DOHH2 (cell line): ENCODE measurements at regions not wholly inside any gene's neighbourhood (a gene's known extent, or its start where the extent isn't known, plus 50 kb on each side); places are given as distances from the start of the nearest gene placed in this dataset.

Experiments
- H3F3A ChIP-seq: fragments of 200-600 bp; sonication (generic), shearing (Covaris generic); 2 replicates; pipeline ENCODE4 v1.6.0; 2016; ENCODE audit warnings: antibody characterized with exemption, mild to moderate bottlenecking; ENCODE audit not compliant: control insufficient read depth, insufficient read depth
- H3K27ac ChIP-seq: fragments of 200-600 bp; sonication (generic); 2 replicates; pipeline ENCODE4 v1.5.1; 2014; ENCODE audit warnings: low read depth, mild to moderate bottlenecking, low read length, moderate library complexity
- H3K27me3 ChIP-seq: fragments of 200-600 bp; sonication (generic); 2 replicates; pipeline ENCODE4 v1.6.1; 2014; ENCODE audit warnings: mild to moderate bottlenecking, low read length, mixed read lengths; ENCODE audit not compliant: control insufficient read depth
- H3K36me3 ChIP-seq: fragments of 200-600 bp; sonication (generic); 2 replicates; pipeline ENCODE4 v1.6.1; 2014; ENCODE audit warnings: mild to moderate bottlenecking, low read length, moderate library complexity, mixed read lengths; ENCODE audit not compliant: control insufficient read depth
- H3K4me1 ChIP-seq: fragments of 200-600 bp; sonication (generic); 2 replicates; pipeline ENCODE4 v1.6.1; 2014; ENCODE audit warnings: mild to moderate bottlenecking, low read length, mixed read lengths; ENCODE audit not compliant: control insufficient read depth
- H3K4me2 ChIP-seq: fragments of 200-600 bp; sonication (generic); 2 replicates; pipeline ENCODE4 v1.6.0; 2014; ENCODE audit warnings: mild to moderate bottlenecking, low read length, moderate library complexity
- H3K4me3 ChIP-seq: fragments of 200-600 bp; sonication (generic); 2 replicates; pipeline ENCODE4 v1.5.1; 2014; ENCODE audit warnings: mild to moderate bottlenecking, low read length, mixed read lengths
- H3K79me2 ChIP-seq: fragments of 200-600 bp; sonication (generic); 2 replicates; pipeline ENCODE4 v1.6.1; 2014; ENCODE audit warnings: mild to moderate bottlenecking, low read length, mixed read lengths; ENCODE audit not compliant: control insufficient read depth
- H3K9me2 ChIP-seq: fragments of 200-600 bp; sonication (generic); replicated peaks from 2 replicates; pipeline ENCODE4 v1.6.1; 2014; ENCODE audit warnings: mild to moderate bottlenecking, low read length, mixed read lengths; ENCODE audit not compliant: control insufficient read depth
- H3K9me3 ChIP-seq: fragments of 200-600 bp; sonication (generic); 2 replicates; pipeline ENCODE4 v1.6.1; 2014; ENCODE audit warnings: antibody characterized with exemption, low read length, mixed read lengths; ENCODE audit not compliant: control insufficient read depth, insufficient read depth
- H4K20me1 ChIP-seq: fragments of 200-600 bp; sonication (generic); 2 replicates; pipeline ENCODE4 v1.6.0; 2014; ENCODE audit warnings: low read depth, mild to moderate bottlenecking, antibody characterized with exemption, low read length, moderate library complexity; ENCODE audit not compliant: control insufficient read depth, insufficient read depth
- EZH2phosphoT487 ChIP-seq: fragments of 200-600 bp; sonication (generic); IDR thresholded peaks from 2 replicates; pipeline ENCODE4 v1.6.1; 2017; ENCODE audit warnings: borderline replicate concordance, mild to moderate bottlenecking, antibody characterized with exemption, low read length, moderate library complexity, mixed read lengths
- TF ChIP-seq, protein P1 (sequence below): fragments of 200-600 bp; sonication (generic); IDR thresholded peaks from one replicate; pipeline ENCODE4 v1.5.1; 2014; ENCODE audit warnings: antibody characterized with exemption, mild to moderate bottlenecking, low read depth, low read length; ENCODE audit not compliant: poor library complexity, severe bottlenecking

DNA sequence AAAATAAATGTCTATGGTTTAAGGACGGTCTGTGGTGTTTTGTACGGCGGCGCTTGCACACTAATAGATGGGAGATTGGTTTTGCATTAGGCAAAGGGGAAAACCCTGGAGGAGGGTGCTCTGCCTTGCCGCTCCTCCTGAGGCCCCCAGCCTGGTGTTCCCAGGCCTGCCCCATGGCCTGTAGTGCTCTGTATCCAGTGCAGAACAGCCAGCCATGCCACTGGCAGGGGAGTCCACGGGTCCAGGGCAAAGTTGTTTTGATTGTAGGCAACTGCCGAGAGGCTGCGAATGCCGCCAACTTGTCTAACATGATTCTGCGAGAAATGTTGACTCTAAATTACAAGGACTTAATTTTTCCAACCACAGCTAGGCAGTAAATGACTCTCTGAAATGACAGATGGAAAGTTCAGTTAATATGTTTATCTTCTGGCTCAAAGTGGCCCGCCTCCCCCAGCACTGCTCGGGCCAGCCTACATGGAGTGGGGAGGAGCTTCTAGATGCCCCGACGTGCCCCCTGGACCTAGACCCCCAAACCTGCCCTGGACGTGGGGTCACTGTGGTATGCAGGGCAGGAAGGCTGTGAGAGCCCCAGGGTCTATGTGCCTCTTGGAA lies 104.6 kb upstream of the GDF10 start:
- Histone ChIP-seq H3K4me3 (no peak overlapping the region), H3K9me2 (no peaks in the 10 kb centered on the region), H3K79me2 (no peaks in the 10 kb centered on the region), H4K20me1 (no peaks in the 10 kb centered on the region), H3K36me3 (no peaks in the 10 kb centered on the region), H3F3A (no peaks in the 10 kb centered on the region), H3K9me3 (no peaks in the 10 kb centered on the region), H3K27ac (no peak overlapping the region), H3K4me1 (no peaks in the 10 kb centered on the region), H3K4me2 (no peak overlapping the region), H3K27me3 (no peaks in the 10 kb centered on the region)
- TF ChIP-seq, protein P1, sequence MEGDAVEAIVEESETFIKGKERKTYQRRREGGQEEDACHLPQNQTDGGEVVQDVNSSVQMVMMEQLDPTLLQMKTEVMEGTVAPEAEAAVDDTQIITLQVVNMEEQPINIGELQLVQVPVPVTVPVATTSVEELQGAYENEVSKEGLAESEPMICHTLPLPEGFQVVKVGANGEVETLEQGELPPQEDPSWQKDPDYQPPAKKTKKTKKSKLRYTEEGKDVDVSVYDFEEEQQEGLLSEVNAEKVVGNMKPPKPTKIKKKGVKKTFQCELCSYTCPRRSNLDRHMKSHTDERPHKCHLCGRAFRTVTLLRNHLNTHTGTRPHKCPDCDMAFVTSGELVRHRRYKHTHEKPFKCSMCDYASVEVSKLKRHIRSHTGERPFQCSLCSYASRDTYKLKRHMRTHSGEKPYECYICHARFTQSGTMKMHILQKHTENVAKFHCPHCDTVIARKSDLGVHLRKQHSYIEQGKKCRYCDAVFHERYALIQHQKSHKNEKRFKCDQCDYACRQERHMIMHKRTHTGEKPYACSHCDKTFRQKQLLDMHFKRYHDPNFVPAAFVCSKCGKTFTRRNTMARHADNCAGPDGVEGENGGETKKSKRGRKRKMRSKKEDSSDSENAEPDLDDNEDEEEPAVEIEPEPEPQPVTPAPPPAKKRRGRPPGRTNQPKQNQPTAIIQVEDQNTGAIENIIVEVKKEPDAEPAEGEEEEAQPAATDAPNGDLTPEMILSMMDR: no peak
- no peak for TF ChIP-seq EZH2phosphoT487

DNA sequence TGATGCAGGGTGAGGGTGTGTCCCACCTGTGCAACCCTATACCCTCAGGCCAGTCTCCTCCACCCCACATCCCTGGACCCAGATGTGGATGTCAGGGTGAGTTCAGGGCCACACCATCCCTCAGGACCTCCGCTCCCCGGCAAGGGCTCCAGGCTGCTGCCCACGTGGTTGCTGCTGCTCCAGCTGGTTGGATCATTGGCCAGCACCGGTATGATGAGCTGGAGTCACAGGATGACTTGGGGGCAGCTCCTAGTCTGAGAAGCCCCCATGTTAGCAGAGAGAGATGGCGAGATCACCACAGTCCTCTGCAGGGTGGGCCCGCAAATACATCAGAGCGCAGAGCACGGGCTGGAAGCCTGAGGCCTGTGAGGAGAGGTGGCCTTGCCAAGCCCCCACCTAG lies 103.3 kb upstream of the GDF10 start:
- Histone ChIP-seq H3F3A (no peaks in the 10 kb centered on the region), H3K9me2 (no peaks in the 10 kb centered on the region), H3K4me2 (no peak overlapping the region), H3K4me1 (no peaks in the 10 kb centered on the region), H3K4me3 (no peak overlapping the region), H3K27ac (no peak overlapping the region), H3K9me3 (no peaks in the 10 kb centered on the region), H3K27me3 (no peaks in the 10 kb centered on the region), H3K79me2 (no peaks in the 10 kb centered on the region), H4K20me1 (no peaks in the 10 kb centered on the region), H3K36me3 (no peaks in the 10 kb centered on the region)
- TF ChIP-seq, protein P1: no peak
- TF ChIP-seq EZH2phosphoT487: no peak

DNA sequence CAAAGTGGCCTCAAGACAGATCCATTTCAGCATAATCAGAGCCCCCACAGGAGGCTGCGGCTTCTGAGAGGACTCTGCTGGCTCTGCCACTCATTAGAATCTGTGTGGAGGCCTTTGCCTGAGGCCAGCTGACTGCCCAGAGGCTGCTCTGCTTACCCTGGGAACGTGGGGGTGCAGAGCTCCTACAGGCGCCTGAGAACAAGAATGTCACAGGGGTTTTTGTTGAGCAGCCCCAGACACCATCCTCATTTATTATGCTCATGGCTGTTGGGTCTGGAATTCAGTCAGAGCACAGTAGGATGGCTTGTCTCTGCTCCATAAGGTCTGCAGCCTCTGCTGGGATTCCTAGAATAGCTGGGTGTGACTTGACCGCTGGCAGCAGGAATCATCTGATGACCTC lies 101.8 kb upstream of the GDF10 start:
- Histone ChIP-seq H3K9me2 (no peaks in the 10 kb centered on the region), H3K4me3 (no peak overlapping the region), H3K36me3 (no peaks in the 10 kb centered on the region), H4K20me1 (no peaks in the 10 kb centered on the region), H3K4me1 (no peaks in the 10 kb centered on the region), H3K4me2 (no peak overlapping the region), H3F3A (no peaks in the 10 kb centered on the region), H3K79me2 (no peaks in the 10 kb centered on the region), H3K27me3 (no peaks in the 10 kb centered on the region), H3K9me3 (no peaks in the 10 kb centered on the region), H3K27ac (no peak overlapping the region)
- no peak for TF ChIP-seq EZH2phosphoT487
- TF ChIP-seq, protein P1: no peak
